Kidney tubule cell (primary cell): ENCODE measurements at regions not wholly inside any gene's neighbourhood (a gene's known extent, or its start where the extent isn't known, plus 50 kb on each side); places are given as distances from the start of the nearest gene placed in this dataset.
"Not testable (repeated sequence)": the region's sequence is repeated elsewhere in the genome, so short reads cannot be mapped to it uniquely, and the experiment has no call there.

Experiments
- DNase-seq: peaks from one replicate; pipeline ENCODE4 v3.0.0-alpha.2; 2018; ENCODE audit warnings: low spot score

- no peak for DNase-seq
Observed at GRCh38 chr7:115354925-115355324, 433.0 kb downstream of the MDFIC start.

- peak; percentile 17 for DNase-seq
Observed at GRCh38 chr7:115352375-115352774, 430.5 kb downstream of the MDFIC start.

GRCh38 chr7:115350764-115351163 lies 428.9 kb downstream of the MDFIC start:
- no peak for DNase-seq

GRCh38 chr7:115349635-115350034 lies 427.7 kb downstream of the MDFIC start:
- no peak for DNase-seq

GRCh38 chr7:115346685-115347084 lies 424.8 kb downstream of the MDFIC start:
- DNase-seq, result no peak

GRCh38 chr7:115340828-115341227 lies 418.9 kb downstream of the MDFIC start:
- DNase-seq, result peak; percentile 68

GRCh38 chr7:115338016-115338415 lies 416.1 kb downstream of the MDFIC start:
- no peak for DNase-seq

GRCh38 chr7:115332691-115333090 lies 410.8 kb downstream of the MDFIC start:
- no peak for DNase-seq

- no peak for DNase-seq
Observed at GRCh38 chr7:115329006-115329405, 407.1 kb downstream of the MDFIC start.

- DNase-seq, result no peak
Observed at GRCh38 chr7:115328018-115328417, 406.1 kb downstream of the MDFIC start.

GRCh38 chr7:115327326-115327725 lies 405.4 kb downstream of the MDFIC start:
- no peak for DNase-seq

- DNase-seq, result no peak
Observed at GRCh38 chr7:115319541-115319940, 397.6 kb downstream of the MDFIC start.

- not testable (repeated sequence) for DNase-seq
Observed at GRCh38 chr7:115310316-115310715, 388.4 kb downstream of the MDFIC start.

- no peak for DNase-seq
Observed at GRCh38 chr7:115306586-115306985, 384.7 kb downstream of the MDFIC start.

- DNase-seq, result peak; percentile 36
Observed at GRCh38 chr7:115300231-115300870, 378.5 kb downstream of the MDFIC start.

GRCh38 chr7:115299397-115300037 lies 377.6 kb downstream of the MDFIC start:
- peak; percentile 4 for DNase-seq

- DNase-seq, result peak; percentile 93
Observed at GRCh38 chr7:115297656-115298055, 375.8 kb downstream of the MDFIC start.

GRCh38 chr7:115293628-115294240 lies 371.8 kb downstream of the MDFIC start:
- peak; percentile 38 for DNase-seq

GRCh38 chr7:115292381-115292780 lies 370.5 kb downstream of the MDFIC start:
- no peak for DNase-seq

GRCh38 chr7:115289971-115290370 lies 368.1 kb downstream of the MDFIC start:
- DNase-seq, result no peak

GRCh38 chr7:115276791-115277190 lies 354.9 kb downstream of the MDFIC start:
- no peak for DNase-seq

- DNase-seq, result not testable (repeated sequence)
Observed at GRCh38 chr7:115273855-115274254, 352.0 kb downstream of the MDFIC start.

- DNase-seq, result peak; percentile 5
Observed at GRCh38 chr7:115273139-115273772, 351.4 kb downstream of the MDFIC start.
